ENCODE measurements at regions not wholly inside any gene's neighbourhood (a gene's known extent, or its start where the extent isn't known, plus 50 kb on each side); places are given as distances from the start of the nearest gene placed in this dataset.

GRCh38 chr4:13151194-13151593 lies 332.9 kb downstream of the RAB28 start (continued):
- no peak for TF ChIP-seq POLR2AphosphoS5 (IDR thresholded peaks at IDR 0.05; ENCODE audit: low read depth, low read length)
- no peak for TF ChIP-seq SRF (IDR thresholded peaks at IDR 0.05; ENCODE audit: low read depth, low read length)
- TF ChIP-seq PHF8 (conservative IDR thresholded peaks at IDR 0.05; ENCODE audit: low read depth, low read length) = no peak
- no peak for TF ChIP-seq BACH1 (IDR thresholded peaks at IDR 0.05; ENCODE audit: low read length)
- no peak for TF ChIP-seq ATF2 (IDR thresholded peaks at IDR 0.05; ENCODE audit: low read length)
- no peak for TF ChIP-seq CEBPB (IDR thresholded peaks at IDR 0.05; ENCODE audit: low read depth, low read length)
